DND-41 (cell line): ENCODE measurements at regions not wholly inside any gene's neighbourhood (a gene's known extent, or its start where the extent isn't known, plus 50 kb on each side); places are given as distances from the start of the nearest gene placed in this dataset.

Experiments used
- CTCF ChIP-seq: IDR thresholded peaks from 2 replicates; pipeline ENCODE4 v1.5.1; 2012; ENCODE audit warnings: borderline replicate concordance, low read length, moderate library complexity, mild to moderate bottlenecking; ENCODE audit not compliant: poor library complexity, severe bottlenecking; ENCODE audit errors: extremely low read depth
- EZH2 ChIP-seq: IDR thresholded peaks from 3 replicates; pipeline ENCODE4 v1.6.1; 2012; ENCODE audit warnings: borderline replicate concordance, low read depth, mild to moderate bottlenecking, moderate library complexity, low read length, inconsistent platforms; ENCODE audit not compliant: severe bottlenecking

DNA sequence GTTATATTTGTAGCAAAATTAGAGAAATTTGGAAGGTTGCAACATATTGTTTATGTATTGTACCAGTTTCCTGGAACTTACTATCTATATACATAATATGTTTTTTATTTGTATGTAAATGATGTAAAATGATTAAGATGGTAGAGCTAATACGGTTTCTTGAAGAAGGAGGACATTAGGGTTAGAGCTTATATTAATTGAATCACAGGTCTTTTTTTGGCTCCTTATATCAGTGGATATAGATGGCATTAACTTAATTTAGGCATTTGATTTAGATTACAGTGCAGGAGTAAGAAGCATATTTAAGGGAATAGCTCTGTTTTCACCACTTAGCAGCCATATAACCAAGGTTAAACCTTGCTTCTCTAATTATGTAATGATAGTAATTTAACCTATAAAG, 357.7 kb downstream of the USP25 start:
- TF ChIP-seq CTCF (no peak), EZH2 (no peak)
